Neural progenitor cell (in vitro differentiated cells): ENCODE measurements at regions not wholly inside any gene's neighbourhood (a gene's known extent, or its start where the extent isn't known, plus 50 kb on each side); places are given as distances from the start of the nearest gene placed in this dataset.

Source experiments
- DNase-seq: peaks from one replicate; pipeline ENCODE4 v3.0.0-alpha.2; 2016; ENCODE audit warnings: low spot score
- H2AFZ ChIP-seq: fragments of 200-600 bp; sonication (generic); replicated peaks from 2 replicates; pipeline ENCODE4 v1.6.1; 2016; ENCODE audit warnings: antibody characterized with exemption
- H3F3A ChIP-seq: fragments of 200-600 bp; sonication (generic); 2 replicates; pipeline ENCODE4 v1.6.1; 2016; ENCODE audit warnings: antibody characterized with exemption, low read depth
- H3K27ac ChIP-seq: fragments of 200-600 bp; sonication (generic); 2 replicates; pipeline ENCODE4 v1.5.1; 2016; ENCODE audit warnings: mild to moderate bottlenecking
- H3K27me3 ChIP-seq: fragments of 200-600 bp; sonication (generic); 2 replicates; pipeline ENCODE4 v1.6.1; 2016; ENCODE audit warnings: mild to moderate bottlenecking, moderate library complexity
- H3K36me3 ChIP-seq: fragments of 200-600 bp; sonication (generic); 2 replicates; pipeline ENCODE4 v1.5.1; 2016
- H3K4me1 ChIP-seq: fragments of 200-600 bp; sonication (generic); 2 replicates; pipeline ENCODE4 v1.6.1; 2016; ENCODE audit warnings: mixed run types
- H3K4me2 ChIP-seq: fragments of 200-600 bp; sonication (generic); 2 replicates; pipeline ENCODE4 v1.6.1; 2016
- H3K4me3 ChIP-seq: fragments of 200-600 bp; sonication (generic); 2 replicates; pipeline ENCODE4 v1.5.1; 2016
- H3K79me2 ChIP-seq: fragments of 200-600 bp; sonication (generic); 2 replicates; pipeline ENCODE4 v1.6.1; 2016; ENCODE audit warnings: low read depth
- H3K9ac ChIP-seq: fragments of 200-600 bp; sonication (generic); 2 replicates; pipeline ENCODE4 v1.6.1; 2016
- H3K9me3 ChIP-seq: fragments of 200-600 bp; sonication (generic); 2 replicates; pipeline ENCODE4 v1.5.1; 2016; ENCODE audit warnings: low read depth
- H4K20me1 ChIP-seq: fragments of 200-600 bp; sonication (generic); 2 replicates; pipeline ENCODE4 v1.6.1; 2016; ENCODE audit warnings: low read depth
- H3K27ac Mint-ChIP-seq: 3 replicates; pipeline ENCODE4 v1.8.0; 2021; ENCODE audit warnings: mixed read lengths
- H3K27me3 Mint-ChIP-seq: 2 replicates; pipeline ENCODE4 v1.8.0; 2022; ENCODE audit warnings: low read depth, mild to moderate bottlenecking, inconsistent platforms, moderate library complexity, mixed read lengths; ENCODE audit not compliant: insufficient read depth
- H3K36me3 Mint-ChIP-seq: 3 replicates; pipeline ENCODE4 v1.8.0; 2021; ENCODE audit warnings: mixed read lengths
- H3K4me1 Mint-ChIP-seq: 3 replicates; pipeline ENCODE4 v1.8.0; 2021; ENCODE audit warnings: mixed read lengths
- H3K4me3 Mint-ChIP-seq: 3 replicates; pipeline ENCODE4 v1.8.0; 2021; ENCODE audit warnings: mild to moderate bottlenecking, moderate library complexity, mixed read lengths
- H3K9me3 Mint-ChIP-seq: 3 replicates; pipeline ENCODE4 v1.8.0; 2020; ENCODE audit warnings: mixed read lengths
- CTCF ChIP-seq: fragments of 200-600 bp; sonication (generic); IDR thresholded peaks from 2 replicates; pipeline ENCODE4 v1.5.1; 2017; ENCODE audit warnings: antibody characterized with exemption, mild to moderate bottlenecking
- EZH2 ChIP-seq: fragments of 200-600 bp; sonication (generic); IDR thresholded peaks from 2 replicates; pipeline ENCODE4 v1.6.1; 2017; ENCODE audit warnings: antibody characterized with exemption, mild to moderate bottlenecking, moderate library complexity
- EZH2phosphoT487 ChIP-seq: fragments of 200-600 bp; sonication (generic); IDR thresholded peaks from 2 replicates; pipeline ENCODE4 v1.6.1; 2017; ENCODE audit warnings: antibody characterized with exemption

GRCh38 chr18:6633310-6633709 lies 96.2 kb upstream of the ARHGAP28 start:
- DNase-seq: peak; percentile 68
- Histone ChIP-seq H3K36me3 (no peaks in the 10 kb centered on the region), H3K4me1 (peaks cover 14% of the 10 kb centered on the region), H2AFZ (no peak overlapping the region), H3K79me2 (no peaks in the 10 kb centered on the region), H4K20me1 (no peaks in the 10 kb centered on the region), H3F3A (peaks cover 11% of the 10 kb centered on the region), H3K27me3 (no peaks in the 10 kb centered on the region), H3K27ac (no peak overlapping the region), H3K4me3 (no peak overlapping the region), H3K9ac (no peak overlapping the region), H3K4me2 (peak overlapping the region; percentile 34), H3K9me3 (no peaks in the 10 kb centered on the region)
- Mint-ChIP-seq H3K36me3 (no peaks in the 10 kb centered on the region), H3K9me3 (no peaks in the 10 kb centered on the region), H3K27ac (no peak overlapping the region), H3K4me3 (no peak overlapping the region), H3K27me3 (no peaks in the 10 kb centered on the region), H3K4me1 (peaks cover 16% of the 10 kb centered on the region)
- TF ChIP-seq EZH2: no peak

- Histone ChIP-seq H3K9me3 (no peaks in the 10 kb centered on the region), H3K27me3 (no peaks in the 10 kb centered on the region), H3K4me3 (no peak overlapping the region), H3F3A (peaks cover 11% of the 10 kb centered on the region), H3K27ac (no peak overlapping the region), H3K4me2 (no peak overlapping the region), H3K36me3 (no peaks in the 10 kb centered on the region), H4K20me1 (no peaks in the 10 kb centered on the region), H2AFZ (no peak overlapping the region), H3K4me1 (peaks cover 14% of the 10 kb centered on the region), H3K9ac (no peak overlapping the region), H3K79me2 (no peaks in the 10 kb centered on the region)
- Mint-ChIP-seq H3K36me3 (no peaks in the 10 kb centered on the region), H3K27ac (no peak overlapping the region), H3K9me3 (no peaks in the 10 kb centered on the region), H3K27me3 (peaks cover 2% of the 10 kb centered on the region), H3K4me3 (no peak overlapping the region), H3K4me1 (peaks cover 16% of the 10 kb centered on the region)
- no peak for TF ChIP-seq EZH2
- no peak for TF ChIP-seq CTCF
- no peak for TF ChIP-seq EZH2phosphoT487
- no peak for DNase-seq
Observed at GRCh38 chr18:6636091-6636490, 93.4 kb upstream of the ARHGAP28 start.

GRCh38 chr18:6638447-6638846 lies 91.1 kb upstream of the ARHGAP28 start:
- Mint-ChIP-seq H3K36me3 (no peaks in the 10 kb centered on the region), H3K27ac (no peak overlapping the region), H3K27me3 (peaks cover 2% of the 10 kb centered on the region), H3K4me1 (peaks cover 14% of the 10 kb centered on the region), H3K9me3 (no peaks in the 10 kb centered on the region), H3K4me3 (no peak overlapping the region)
- Histone ChIP-seq H3K9ac (no peak overlapping the region), H3K79me2 (no peaks in the 10 kb centered on the region), H4K20me1 (no peaks in the 10 kb centered on the region), H3K27ac (no peak overlapping the region), H3K4me3 (no peak overlapping the region), H3F3A (peaks cover 7% of the 10 kb centered on the region), H3K4me1 (peaks cover 7% of the 10 kb centered on the region), H3K4me2 (no peak overlapping the region), H3K9me3 (no peaks in the 10 kb centered on the region), H2AFZ (no peak overlapping the region), H3K36me3 (no peaks in the 10 kb centered on the region), H3K27me3 (no peaks in the 10 kb centered on the region)
- TF ChIP-seq CTCF (no peak), EZH2 (no peak), EZH2phosphoT487 (no peak)
- no peak for DNase-seq

- Histone ChIP-seq H3K79me2 (no peaks in the 10 kb centered on the region), H3F3A (peaks cover 2% of the 10 kb centered on the region), H3K4me3 (no peak overlapping the region), H3K27ac (no peak overlapping the region), H2AFZ (no peak overlapping the region), H3K4me2 (no peak overlapping the region), H3K27me3 (no peaks in the 10 kb centered on the region), H3K36me3 (no peaks in the 10 kb centered on the region), H3K9me3 (no peaks in the 10 kb centered on the region), H3K9ac (no peak overlapping the region), H4K20me1 (no peaks in the 10 kb centered on the region), H3K4me1 (no peaks in the 10 kb centered on the region)
- Mint-ChIP-seq H3K4me1 (peaks cover 5% of the 10 kb centered on the region), H3K36me3 (no peaks in the 10 kb centered on the region), H3K4me3 (no peak overlapping the region), H3K9me3 (no peaks in the 10 kb centered on the region), H3K27ac (no peak overlapping the region), H3K27me3 (peaks cover 2% of the 10 kb centered on the region)
- TF ChIP-seq EZH2: no peak
- TF ChIP-seq CTCF: no peak
- TF ChIP-seq EZH2phosphoT487: no peak
- no peak for DNase-seq
Observed at GRCh38 chr18:6639305-6639704, 90.2 kb upstream of the ARHGAP28 start.
